HepG2 (cell line): ENCODE measurements at regions not wholly inside any gene's neighbourhood (a gene's known extent, or its start where the extent isn't known, plus 50 kb on each side); places are given as distances from the start of the nearest gene placed in this dataset.

Experiments
- ATAC-seq: fragments of 200-7000 bp; cut with Tn5 transposase; 3 replicates; pipeline ENCODE4 v1.9.1; 2020; ENCODE audit warnings: mild to moderate bottlenecking, moderate library complexity
- BruUV-seq: library from RNA; stranded (reverse); fragments of 400-500 nt; replicated peaks from 2 replicates; lab custom pipeline; 2021; lab: Mats Ljungman, UMichigan
- CTCF ChIA-PET: fragments of 300-600 bp; formaldehyde crosslinking; extraction: SDS; loops from one replicate; lab custom pipeline; 2021; ENCODE audit warnings: low total read pairs, inconsistent platforms, low intra/inter-chr PET ratio; lab: Yijun Ruan, JAX
- POLR2A ChIA-PET: fragments of 350-600 bp; sonication (Branson Sonifier 250); formaldehyde crosslinking; loops from one replicate; lab custom pipeline; 2020; ENCODE audit warnings: antibody characterized with exemption, inconsistent platforms; lab: Yijun Ruan, JAX
- DNase-seq: peaks from one replicate; pipeline ENCODE4 v3.0.0-alpha.2; 2015; ENCODE audit warnings: low spot score
- FAIRE-seq: peaks from 3 replicates; lab custom pipeline; 2011; peaks lifted over from hg19 to GRCh38; lab: Jason Lieb, UNC
- H2AFZ ChIP-seq: one replicate; pipeline ENCODE4 v1.6.1; 2011; ENCODE audit warnings: low read length, inconsistent platforms
- H3K27ac ChIP-seq: fragments of 300-600 bp; 3 replicates; pipeline ENCODE4 v1.8.0; 2011; ENCODE audit warnings: mixed run types, mild to moderate bottlenecking, mixed read lengths, low read length, inconsistent platforms; ENCODE audit not compliant: insufficient read depth; ENCODE audit errors: extremely low read length
- H3K27me3 ChIP-seq, 2 experiments: fragments of 200-600 bp in 1 of 2; 2 replicates in 1 of 2; 3 replicates in 1 of 2; pipeline versions ENCODE4 v1.6.0 to v1.8.0; 2011; ENCODE audit warnings: low read length in 2 of 2, mild to moderate bottlenecking in 2 of 2, moderate library complexity in 2 of 2, inconsistent platforms in 1 of 2; ENCODE audit not compliant: insufficient read depth in 2 of 2, control insufficient read depth in 1 of 2
- H3K36me3 ChIP-seq, 2 experiments: fragments of 200-600 bp in 1 of 2; replicated peaks in 1 of 2; 2 replicates in 1 of 2; 3 replicates in 1 of 2; pipeline versions ENCODE4 v1.5.1 to v1.8.0; 2011; ENCODE audit warnings: low read length in 2 of 2, inconsistent platforms in 1 of 2; ENCODE audit not compliant: insufficient read depth in 2 of 2, control insufficient read depth in 1 of 2
- H3K4me1 ChIP-seq: 2 replicates; pipeline ENCODE4 v1.5.1; 2012; ENCODE audit warnings: low read length, inconsistent platforms; ENCODE audit not compliant: insufficient read depth
- H3K4me2 ChIP-seq: 2 replicates; pipeline ENCODE4 v1.6.0; 2011; ENCODE audit warnings: low read depth, low read length, inconsistent platforms
- H3K4me3 ChIP-seq, 3 experiments: fragments of 200-600 bp in 1 of 3; sonication (generic), shearing (Covaris generic) in 1 of 3; replicated peaks in 1 of 3; 2 replicates each; pipeline ENCODE4 v1.5.1; 2011 to 2016; ENCODE audit warnings: low read length in 3 of 3, inconsistent platforms in 2 of 3, low read depth in 2 of 3, mild to moderate bottlenecking in 2 of 3, control low read depth in 1 of 3, mixed read lengths in 1 of 3; ENCODE audit not compliant: insufficient read depth in 1 of 3
- H3K79me2 ChIP-seq: one replicate; pipeline ENCODE4 v1.6.1; 2011; ENCODE audit warnings: low read length, inconsistent platforms; ENCODE audit not compliant: insufficient read depth
- H3K9ac ChIP-seq: 2 replicates; pipeline ENCODE4 v1.6.0; 2011; ENCODE audit warnings: mild to moderate bottlenecking, low read depth, low read length, inconsistent platforms; ENCODE audit not compliant: insufficient read depth
- H3K9me3 ChIP-seq: 2 replicates; pipeline ENCODE4 v1.5.1; 2012; ENCODE audit warnings: mild to moderate bottlenecking, low read length
- H4K20me1 ChIP-seq: 2 replicates; pipeline ENCODE4 v1.6.0; 2011; ENCODE audit warnings: inconsistent platforms, mild to moderate bottlenecking, low read length, moderate library complexity; ENCODE audit not compliant: insufficient read depth
- FOSL2 ChIP-seq: sonication (generic); formaldehyde crosslinking; IDR thresholded peaks from 2 replicates; pipeline ENCODE4 v1.4.0; 2020; ENCODE audit warnings: missing genetic modification reagents
- KLF11 ChIP-seq: IDR thresholded peaks from 2 replicates; pipeline ENCODE4 v1.6.1; 2016; ENCODE audit warnings: missing compliant biosample characterization
- PLRG1 ChIP-seq: fragments of 450-650 bp; conservative IDR thresholded peaks from 2 replicates; pipeline ENCODE4 v1.6.1; 2016
- PREB ChIP-seq: sonication (generic); formaldehyde crosslinking; IDR thresholded peaks from 2 replicates; pipeline ENCODE4 v1.4.0; 2020; ENCODE audit warnings: missing genetic modification reagents
- SMARCC2 ChIP-seq: fragments of 450-650 bp; IDR thresholded peaks from 2 replicates; pipeline ENCODE4 v1.6.1; 2017; ENCODE audit warnings: antibody characterized with exemption, mild to moderate bottlenecking
- TCF7L2 ChIP-seq: IDR thresholded peaks from 2 replicates; pipeline ENCODE4 v1.6.1; 2011; ENCODE audit warnings: mild to moderate bottlenecking, low read depth, low read length, moderate library complexity
- ZFP41 ChIP-seq: sonication (generic); formaldehyde crosslinking; IDR thresholded peaks from 2 replicates; pipeline ENCODE4 v1.4.0; 2020; ENCODE audit warnings: mild to moderate bottlenecking, missing genetic modification reagents, borderline replicate concordance
- ZFP62 ChIP-seq: sonication (generic); formaldehyde crosslinking; IDR thresholded peaks from 2 replicates; pipeline ENCODE4 v1.4.0; 2020; ENCODE audit warnings: missing genetic modification reagents
- ZKSCAN5 ChIP-seq: sonication (generic); formaldehyde crosslinking; IDR thresholded peaks from 2 replicates; pipeline ENCODE4 v1.5.1; 2020; ENCODE audit warnings: mild to moderate bottlenecking, missing genetic modification reagents
- ZMYM2 ChIP-seq: sonication (generic); formaldehyde crosslinking; IDR thresholded peaks from 2 replicates; pipeline ENCODE4 v1.8.0; 2022; ENCODE audit warnings: mild to moderate bottlenecking, missing genetic modification reagents
- ZNF383 ChIP-seq: sonication (generic); formaldehyde crosslinking; IDR thresholded peaks from 2 replicates; pipeline ENCODE4 v1.4.0; 2020; ENCODE audit warnings: missing genetic modification reagents, mild to moderate bottlenecking, borderline replicate concordance
- ZNF564 ChIP-seq: sonication (generic); formaldehyde crosslinking; IDR thresholded peaks from 2 replicates; pipeline ENCODE4 v1.8.1; 2023; ENCODE audit warnings: mild to moderate bottlenecking, missing genetic modification reagents
- ZNF597 ChIP-seq: sonication (generic); formaldehyde crosslinking; IDR thresholded peaks from 2 replicates; pipeline ENCODE4 v1.5.0; 2020; ENCODE audit warnings: missing genetic modification reagents
- ZNF619 ChIP-seq: sonication (generic); formaldehyde crosslinking; IDR thresholded peaks from 2 replicates; pipeline ENCODE4 v1.4.0; 2020; ENCODE audit warnings: mild to moderate bottlenecking, missing genetic modification reagents
- ZNF792 ChIP-seq: IDR thresholded peaks from 2 replicates; pipeline ENCODE4 v1.6.1; 2016
- ZSCAN29 ChIP-seq: sonication (generic); formaldehyde crosslinking; conservative IDR thresholded peaks from 2 replicates; pipeline ENCODE4 v1.4.0; 2020; ENCODE audit warnings: mild to moderate bottlenecking, missing genetic modification reagents
- WGBS: methylation state at CpG from one replicate; pipeline ENCODE4 v1.1.6; 2017; ENCODE audit warnings: low lambda C conversion rate; 5-methylcytosine and 5-hydroxymethylcytosine counted together
- in situ Hi-C: cut with HindIII; loops from 2 replicates; pipeline ENCODE4 v1.10.0; 2017; ENCODE audit warnings: low pct_unique_long_range_greater_than_20kb; ENCODE audit not compliant: extremely low pct_ligation_motif_present
- intact Hi-C: fragments of 100-400 bp; cut with micrococcal nuclease; formaldehyde crosslinking; loops from one replicate; pipeline ENCODE4 v1.10.0; 2022; ENCODE audit not compliant: unreplicated experiment

GRCh38 chr12:80001562-80001961 is 66.7 kb upstream of the PPP1R12A start:
- Histone ChIP-seq H3K9me3 (no peaks in the 10 kb centered on the region), H3K4me3 (no peak overlapping the region), H3K36me3 (no peaks in the 10 kb centered on the region), H3K9ac (no peak overlapping the region), H3K27me3 (no peaks in the 10 kb centered on the region), H3K4me2 (no peak overlapping the region), H3K79me2 (no peaks in the 10 kb centered on the region), H2AFZ (no peak overlapping the region), H4K20me1 (no peaks in the 10 kb centered on the region), H3K27ac (no peak overlapping the region), H3K4me1 (peaks cover 12% of the 10 kb centered on the region)
- 31% methylated on average over 1 of the region's 1 CpG for WGBS
- TF ChIP-seq ZFP41 (CRISPR knock-in tag) (no peak), ZKSCAN5 (CRISPR knock-in tag) (no peak), ZSCAN29 (CRISPR knock-in tag) (no peak), SMARCC2 (no peak), ZNF383 (CRISPR knock-in tag) (no peak), ZNF564 (CRISPR knock-in tag) (no peak), TCF7L2 (no peak)
- ATAC-seq = no peak
- in situ Hi-C loops = no loop called here
- CTCF ChIA-PET = no interaction called here
- POLR2A ChIA-PET = no interaction called here
- no peak for DNase-seq
- FAIRE-seq = no peak
- intact Hi-C loops = no loop called here
- BruUV-seq = no TSS peak

- Histone ChIP-seq H3K9me3 (no peaks in the 10 kb centered on the region), H3K27me3 (no peaks in the 10 kb centered on the region), H2AFZ (no peak overlapping the region), H3K36me3 (no peaks in the 10 kb centered on the region), H3K4me1 (peaks cover 12% of the 10 kb centered on the region), H3K4me2 (no peak overlapping the region), H3K9ac (no peak overlapping the region), H3K79me2 (no peaks in the 10 kb centered on the region), H4K20me1 (no peaks in the 10 kb centered on the region), H3K27ac (no peak overlapping the region), H3K4me3 (no peak overlapping the region)
- ATAC-seq = no peak
- CTCF ChIA-PET = no interaction called here
- no TSS peak for BruUV-seq
- WGBS = 0% methylated on average over 1 of the region's 1 CpG
- FAIRE-seq = no peak
- no peak for DNase-seq
- intact Hi-C loops (no loop called here), in situ Hi-C loops (no loop called here)
- TF ChIP-seq PREB (no peak), KLF11 (CRISPR knock-in tag) (no peak), ZMYM2 (CRISPR knock-in tag) (no peak), ZNF792 (CRISPR knock-in tag) (no peak), ZNF619 (CRISPR knock-in tag) (no peak), FOSL2 (CRISPR knock-in tag) (no peak), ZKSCAN5 (CRISPR knock-in tag) (no peak), PLRG1 (no peak), ZFP62 (CRISPR knock-in tag) (no peak), ZNF597 (CRISPR knock-in tag) (no peak)
- POLR2A ChIA-PET = no interaction called here
Observed at GRCh38 chr12:80000831-80001230, 65.9 kb upstream of the PPP1R12A start.
